Gastrocnemius medialis (tissue), 4 donors: ENCODE measurements at regions not wholly inside any gene's neighbourhood (a gene's known extent, or its start where the extent isn't known, plus 50 kb on each side); places are given as distances from the start of the nearest gene placed in this dataset.

Experiments used
- CTCF ChIP-seq, 5 experiments: fragments of 450-650 bp in 3 of 5; fragments of 200-600 bp in 2 of 5; sonication (generic) in 2 of 5; IDR thresholded peaks in 4 of 5; conservative IDR thresholded peaks in 1 of 5; 1 replicate in 4 of 5; 2 replicates in 1 of 5; pipeline ENCODE4 v1.5.1; 2016 to 2019; ENCODE audit warnings: antibody characterized with exemption in 5 of 5, mild to moderate bottlenecking in 3 of 5, moderate library complexity in 3 of 5
- POLR2A ChIP-seq, 2 donors: fragments of 450-650 bp; IDR thresholded peaks; one replicate each; pipeline ENCODE4 v1.6.1; 2017; ENCODE audit warnings: antibody characterized with exemption in 2 of 2, mild to moderate bottlenecking in 2 of 2, moderate library complexity in 2 of 2

- TF ChIP-seq CTCF (IDR thresholded peaks at IDR 0.05 in 4 of 5, conservative IDR thresholded peaks at IDR 0.05 in 1 of 5), result no peak
- TF ChIP-seq POLR2A (IDR thresholded peaks at IDR 0.05), result no peak
These were observed 248.3 kb upstream of the CLEC14A start for GRCh38 chr14:38504175-38504574.
